WTC11 (cell line): ENCODE measurements at regions not wholly inside any gene's neighbourhood (a gene's known extent, or its start where the extent isn't known, plus 50 kb on each side); places are given as distances from the start of the nearest gene placed in this dataset.

Source experiments
- ATAC-seq: fragments of 200-7000 bp; cut with Tn5 transposase; 2 replicates; pipeline ENCODE4 v1.10.0; 2021; ENCODE audit warnings: mild to moderate bottlenecking, moderate library complexity
- CTCF ChIA-PET: fragments of 300-600 bp; sonication (Branson Sonifier 250); formaldehyde crosslinking; loops from one replicate; lab custom pipeline; 2021; ENCODE audit warnings: antibody characterized with exemption; lab: Charles Lee
- POLR2A ChIA-PET: fragments of 350-600 bp; sonication (Branson Sonifier 250); formaldehyde crosslinking; loops from one replicate; lab custom pipeline; 2021; ENCODE audit warnings: antibody characterized with exemption; lab: Charles Lee
- DNase-seq: peaks from one replicate; pipeline ENCODE4 v3.0.0; 2021; ENCODE audit warnings: low spot score
- H3K27ac Mint-ChIP-seq: 2 replicates; pipeline ENCODE4 v1.8.0; 2021; ENCODE audit warnings: mixed read lengths
- H3K27me3 Mint-ChIP-seq: 2 replicates; pipeline ENCODE4 v1.8.0; 2021; ENCODE audit warnings: low read depth, mild to moderate bottlenecking, moderate library complexity, mixed read lengths
- H3K36me3 Mint-ChIP-seq: 2 replicates; pipeline ENCODE4 v1.8.0; 2021; ENCODE audit warnings: mixed read lengths
- H3K4me1 Mint-ChIP-seq: 2 replicates; pipeline ENCODE4 v1.8.0; 2022; ENCODE audit warnings: mixed read lengths
- H3K4me3 Mint-ChIP-seq: 2 replicates; pipeline ENCODE4 v1.8.0; 2021; ENCODE audit warnings: mild to moderate bottlenecking, moderate library complexity, mixed read lengths
- H3K9me3 Mint-ChIP-seq: 2 replicates; pipeline ENCODE4 v1.8.0; 2021; ENCODE audit warnings: mixed read lengths
- ATF2 ChIP-seq: sonication (generic); formaldehyde crosslinking; IDR thresholded peaks from 2 replicates; pipeline ENCODE4 v1.8.1; 2022; ENCODE audit warnings: low read depth, missing genetic modification reagents, borderline replicate concordance
- HMGA2 ChIP-seq: fragments of 250-450 bp; sonication (Bioruptor Pico); IDR thresholded peaks from 2 replicates; pipeline ENCODE4 v1.4.0; 2021; ENCODE audit warnings: mild to moderate bottlenecking, moderate library complexity
- JAZF1 ChIP-seq: fragments of 250-450 bp; sonication (Bioruptor Pico); IDR thresholded peaks from 2 replicates; pipeline ENCODE4 v1.9.0; 2021; ENCODE audit warnings: moderate library complexity, mild to moderate bottlenecking, inconsistent platforms
- PRDM15 ChIP-seq: sonication (generic); formaldehyde crosslinking; IDR thresholded peaks from 2 replicates; pipeline ENCODE4 v1.8.0; 2022; ENCODE audit warnings: missing genetic modification reagents
- ZNF121 ChIP-seq: sonication (generic); formaldehyde crosslinking; IDR thresholded peaks from 2 replicates; pipeline ENCODE4 v1.8.0; 2023; ENCODE audit warnings: missing genetic modification reagents
- ZNF232 ChIP-seq: sonication (generic); formaldehyde crosslinking; IDR thresholded peaks from 2 replicates; pipeline ENCODE4 v1.8.0; 2022; ENCODE audit warnings: mild to moderate bottlenecking, missing genetic modification reagents
- ZNF396 ChIP-seq: fragments of 250-450 bp; sonication (Bioruptor Pico); IDR thresholded peaks from 2 replicates; pipeline ENCODE4 v1.8.0; 2021; ENCODE audit warnings: mild to moderate bottlenecking, moderate library complexity, borderline replicate concordance
- TF ChIP-seq, protein P1 (sequence below): fragments of 250-450 bp; sonication (Bioruptor Pico); IDR thresholded peaks from 2 replicates; pipeline ENCODE4 v1.9.0; 2021; ENCODE audit warnings: mild to moderate bottlenecking, borderline replicate concordance
- TF ChIP-seq, protein P2 (sequence below): sonication (generic); formaldehyde crosslinking; IDR thresholded peaks from 2 replicates; pipeline ENCODE4 v1.8.1; 2023; ENCODE audit warnings: mild to moderate bottlenecking, missing genetic modification reagents

DNA sequence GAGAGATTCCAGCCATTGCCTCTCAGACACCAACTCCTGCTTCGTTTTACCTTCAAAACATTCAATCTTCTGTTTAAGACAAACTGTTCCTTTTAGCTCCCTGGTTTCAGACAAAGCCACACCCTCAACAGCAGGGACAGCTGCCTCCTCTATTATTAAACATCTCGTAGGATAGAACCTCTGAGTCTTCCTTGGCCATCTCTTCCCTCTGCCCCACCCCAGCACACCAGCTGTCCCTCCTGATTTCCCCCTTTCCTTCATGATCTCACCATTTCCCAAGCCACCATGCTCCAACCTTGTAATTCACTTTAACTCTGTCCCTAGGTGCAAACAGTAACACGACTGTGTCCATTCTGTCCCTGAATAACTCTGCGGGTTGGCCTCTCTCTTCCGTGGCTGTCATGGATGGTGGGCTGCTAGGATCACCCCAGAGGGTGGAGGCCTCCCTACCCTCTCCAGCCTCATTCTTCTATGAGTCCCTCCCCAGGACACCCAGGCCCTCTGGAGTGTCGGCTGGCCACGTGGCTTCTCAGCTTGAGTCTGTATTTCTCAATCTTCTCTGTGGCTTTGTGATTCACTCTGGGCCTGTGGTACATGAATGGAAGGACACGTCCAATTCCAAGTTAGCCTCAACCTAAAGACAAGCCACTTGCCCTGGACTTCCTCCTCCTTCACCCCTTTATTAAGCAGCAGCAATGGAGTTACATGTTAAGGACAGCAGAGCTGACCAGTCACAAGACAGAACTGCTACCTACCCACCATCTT lies 349.9 kb downstream of the FBXW7 start:
- H3K4me1 Mint-ChIP-seq: no peaks in the 10 kb centered on the region
- CTCF ChIA-PET: no interaction called here
- H3K4me3 Mint-ChIP-seq: no peak overlapping the region
- no peak for DNase-seq
- H3K27me3 Mint-ChIP-seq: no peaks in the 10 kb centered on the region
- H3K36me3 Mint-ChIP-seq: no peaks in the 10 kb centered on the region
- no peak overlapping the region for H3K27ac Mint-ChIP-seq
- peaks cover 23% of the 10 kb centered on the region for H3K9me3 Mint-ChIP-seq
- no peak for TF ChIP-seq HMGA2 (CRISPR knock-in tag)
- TF ChIP-seq, protein P1, sequence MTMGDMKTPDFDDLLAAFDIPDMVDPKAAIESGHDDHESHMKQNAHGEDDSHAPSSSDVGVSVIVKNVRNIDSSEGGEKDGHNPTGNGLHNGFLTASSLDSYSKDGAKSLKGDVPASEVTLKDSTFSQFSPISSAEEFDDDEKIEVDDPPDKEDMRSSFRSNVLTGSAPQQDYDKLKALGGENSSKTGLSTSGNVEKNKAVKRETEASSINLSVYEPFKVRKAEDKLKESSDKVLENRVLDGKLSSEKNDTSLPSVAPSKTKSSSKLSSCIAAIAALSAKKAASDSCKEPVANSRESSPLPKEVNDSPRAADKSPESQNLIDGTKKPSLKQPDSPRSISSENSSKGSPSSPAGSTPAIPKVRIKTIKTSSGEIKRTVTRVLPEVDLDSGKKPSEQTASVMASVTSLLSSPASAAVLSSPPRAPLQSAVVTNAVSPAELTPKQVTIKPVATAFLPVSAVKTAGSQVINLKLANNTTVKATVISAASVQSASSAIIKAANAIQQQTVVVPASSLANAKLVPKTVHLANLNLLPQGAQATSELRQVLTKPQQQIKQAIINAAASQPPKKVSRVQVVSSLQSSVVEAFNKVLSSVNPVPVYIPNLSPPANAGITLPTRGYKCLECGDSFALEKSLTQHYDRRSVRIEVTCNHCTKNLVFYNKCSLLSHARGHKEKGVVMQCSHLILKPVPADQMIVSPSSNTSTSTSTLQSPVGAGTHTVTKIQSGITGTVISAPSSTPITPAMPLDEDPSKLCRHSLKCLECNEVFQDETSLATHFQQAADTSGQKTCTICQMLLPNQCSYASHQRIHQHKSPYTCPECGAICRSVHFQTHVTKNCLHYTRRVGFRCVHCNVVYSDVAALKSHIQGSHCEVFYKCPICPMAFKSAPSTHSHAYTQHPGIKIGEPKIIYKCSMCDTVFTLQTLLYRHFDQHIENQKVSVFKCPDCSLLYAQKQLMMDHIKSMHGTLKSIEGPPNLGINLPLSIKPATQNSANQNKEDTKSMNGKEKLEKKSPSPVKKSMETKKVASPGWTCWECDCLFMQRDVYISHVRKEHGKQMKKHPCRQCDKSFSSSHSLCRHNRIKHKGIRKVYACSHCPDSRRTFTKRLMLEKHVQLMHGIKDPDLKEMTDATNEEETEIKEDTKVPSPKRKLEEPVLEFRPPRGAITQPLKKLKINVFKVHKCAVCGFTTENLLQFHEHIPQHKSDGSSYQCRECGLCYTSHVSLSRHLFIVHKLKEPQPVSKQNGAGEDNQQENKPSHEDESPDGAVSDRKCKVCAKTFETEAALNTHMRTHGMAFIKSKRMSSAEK (CRISPR knock-in tag): no peak
- no peak for TF ChIP-seq ATF2 (CRISPR knock-in tag)
- no peak for TF ChIP-seq ZNF396
- TF ChIP-seq PRDM15: no peak
- TF ChIP-seq, all 79 proteins: peak for 0
- no peak for ATAC-seq
- POLR2A ChIA-PET: no interaction called here

DNA sequence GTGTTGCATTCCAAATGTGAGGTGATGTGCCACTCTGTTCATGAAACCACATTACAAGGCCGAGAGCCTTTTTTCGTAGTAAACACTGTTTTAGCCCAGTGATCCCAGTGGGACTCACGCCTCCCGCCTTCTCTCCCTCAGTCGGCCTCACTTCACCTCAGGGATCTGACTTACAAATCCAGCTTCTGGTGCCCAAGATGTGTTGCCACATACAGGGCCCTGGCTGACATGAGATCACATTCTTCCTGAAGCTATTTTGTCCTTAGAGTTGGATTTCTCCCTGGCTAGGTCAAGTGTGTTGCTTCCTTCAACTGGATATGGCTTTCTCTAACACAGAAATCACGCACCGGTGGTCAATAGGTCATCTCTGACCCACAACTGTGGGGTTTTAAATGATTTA lies 354.7 kb downstream of the FBXW7 start:
- Mint-ChIP-seq H3K9me3 (peaks cover 28% of the 10 kb centered on the region), H3K4me1 (no peaks in the 10 kb centered on the region), H3K27ac (no peak overlapping the region)
- CTCF ChIA-PET: no interaction called here
- no peak for ATAC-seq
- TF ChIP-seq ZNF232 (CRISPR knock-in tag): no peak
- TF ChIP-seq, all 79 proteins: peak for 0
- no peak for DNase-seq
- no peaks in the 10 kb centered on the region for H3K27me3 Mint-ChIP-seq
- H3K36me3 Mint-ChIP-seq: no peaks in the 10 kb centered on the region
- H3K4me3 Mint-ChIP-seq: no peak overlapping the region
- POLR2A ChIA-PET: no interaction called here

DNA sequence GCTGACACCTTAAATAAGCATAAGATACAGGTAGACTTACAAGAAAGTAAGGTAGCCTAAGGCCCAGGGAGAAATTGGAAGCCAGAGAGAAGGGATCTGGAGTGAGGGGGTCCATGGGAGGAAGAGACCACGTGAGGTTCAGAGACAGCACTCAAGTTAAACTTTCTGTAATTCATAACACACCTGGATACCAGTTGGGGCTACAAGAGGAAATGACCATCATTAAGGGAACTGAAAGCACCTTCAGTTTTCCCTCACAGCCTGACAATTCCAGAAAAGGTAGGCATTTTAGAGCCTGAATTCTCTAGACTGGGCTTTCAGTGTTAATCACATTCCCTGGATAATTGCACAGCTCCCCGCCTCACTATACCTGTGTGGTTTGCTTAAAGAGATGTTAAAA lies 355.5 kb downstream of the FBXW7 start:
- DNase-seq: no peak
- Mint-ChIP-seq H3K9me3 (peaks cover 28% of the 10 kb centered on the region), H3K36me3 (no peaks in the 10 kb centered on the region), H3K27me3 (no peaks in the 10 kb centered on the region), H3K4me3 (no peak overlapping the region), H3K4me1 (no peaks in the 10 kb centered on the region), H3K27ac (no peak overlapping the region)
- POLR2A ChIA-PET: no interaction called here
- CTCF ChIA-PET: no interaction called here
- no peak for ATAC-seq
- TF ChIP-seq, protein P1 (CRISPR knock-in tag): no peak
- no peak for TF ChIP-seq JAZF1
- no peak for TF ChIP-seq ZNF121 (CRISPR knock-in tag)
- TF ChIP-seq PRDM15: no peak
- TF ChIP-seq, protein P2, sequence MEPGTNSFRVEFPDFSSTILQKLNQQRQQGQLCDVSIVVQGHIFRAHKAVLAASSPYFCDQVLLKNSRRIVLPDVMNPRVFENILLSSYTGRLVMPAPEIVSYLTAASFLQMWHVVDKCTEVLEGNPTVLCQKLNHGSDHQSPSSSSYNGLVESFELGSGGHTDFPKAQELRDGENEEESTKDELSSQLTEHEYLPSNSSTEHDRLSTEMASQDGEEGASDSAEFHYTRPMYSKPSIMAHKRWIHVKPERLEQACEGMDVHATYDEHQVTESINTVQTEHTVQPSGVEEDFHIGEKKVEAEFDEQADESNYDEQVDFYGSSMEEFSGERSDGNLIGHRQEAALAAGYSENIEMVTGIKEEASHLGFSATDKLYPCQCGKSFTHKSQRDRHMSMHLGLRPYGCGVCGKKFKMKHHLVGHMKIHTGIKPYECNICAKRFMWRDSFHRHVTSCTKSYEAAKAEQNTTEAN: no peak
